Activated T-helper 17 cell treated with anti-CD3 and anti-CD28 coated beads, Interleukin-2, amount 50 U/mL, for 72 hours (primary cell): ENCODE measurements at regions not wholly inside any gene's neighbourhood (a gene's known extent, or its start where the extent isn't known, plus 50 kb on each side); places are given as distances from the start of the nearest gene placed in this dataset.

Source experiments
- ATAC-seq: fragments of 150-1000 bp; cut with Tn5 transposase; replicated peaks from 2 replicates; pipeline ENCODE4 v1.10.0; 2021; ENCODE audit warnings: mild to moderate bottlenecking, moderate library complexity
- H3K27ac Mint-ChIP-seq: one replicate; pipeline ENCODE4 v1.8.0; 2022; ENCODE audit warnings: mixed read lengths
- H3K27me3 Mint-ChIP-seq: one replicate; pipeline ENCODE4 v1.8.0; 2022; ENCODE audit warnings: mixed read lengths
- H3K36me3 Mint-ChIP-seq: one replicate; pipeline ENCODE4 v1.8.0; 2022; ENCODE audit warnings: low read depth, mild to moderate bottlenecking, mixed read lengths
- H3K4me1 Mint-ChIP-seq: one replicate; pipeline ENCODE4 v1.8.0; 2022; ENCODE audit warnings: mixed read lengths
- H3K4me3 Mint-ChIP-seq: one replicate; pipeline ENCODE4 v1.8.0; 2022; ENCODE audit warnings: mild to moderate bottlenecking, mixed read lengths
- H3K9me3 Mint-ChIP-seq: one replicate; pipeline ENCODE4 v1.8.0; 2022; ENCODE audit warnings: mixed read lengths

- no peak overlapping the region for H3K4me3 Mint-ChIP-seq
- H3K27ac Mint-ChIP-seq: no peak overlapping the region
- H3K4me1 Mint-ChIP-seq: no peaks in the 10 kb centered on the region
- H3K27me3 Mint-ChIP-seq: peaks cover 8% of the 10 kb centered on the region
- ATAC-seq: no peak
- H3K36me3 Mint-ChIP-seq: no peaks in the 10 kb centered on the region
- H3K9me3 Mint-ChIP-seq: peaks cover 10% of the 10 kb centered on the region
These were observed 50.8 kb upstream of the PIAS1 start for GRCh38 chr15:68003297-68003696.
